Liver (tissue), 3 donors: ENCODE measurements at regions not wholly inside any gene's neighbourhood (a gene's known extent, or its start where the extent isn't known, plus 50 kb on each side); places are given as distances from the start of the nearest gene placed in this dataset.

Experiments used
- FOXA1 ChIP-seq: IDR thresholded peaks from 2 replicates; pipeline ENCODE4 v1.6.1; 2016; ENCODE audit warnings: antibody characterized with exemption
- GABPA ChIP-seq, 2 donors: IDR thresholded peaks in 1 of 2; conservative IDR thresholded peaks in 1 of 2; 2 replicates each; pipeline ENCODE4 v1.6.1; 2016; ENCODE audit warnings: antibody characterized with exemption in 2 of 2, mild to moderate bottlenecking in 1 of 2, moderate library complexity in 1 of 2
- RAD21 ChIP-seq, 2 donors: IDR thresholded peaks; 2 replicates each; pipeline ENCODE4 v1.6.1; 2016; ENCODE audit warnings: antibody characterized with exemption in 2 of 2, mild to moderate bottlenecking in 2 of 2
- TF ChIP-seq, protein P1 (sequence below): IDR thresholded peaks from 2 replicates; pipeline ENCODE4 v1.6.1; 2016; ENCODE audit warnings: antibody characterized with exemption, mild to moderate bottlenecking
- TF ChIP-seq, protein P2 (sequence below): fragments of 150-350 bp; IDR thresholded peaks from 2 replicates; pipeline ENCODE4 v1.5.1; 2017; ENCODE audit warnings: improper control_type of control experiment, low read depth, low read length; ENCODE audit not compliant: missing input control
- donor health status: healthy.
- donor health status: healthy.

DNA sequence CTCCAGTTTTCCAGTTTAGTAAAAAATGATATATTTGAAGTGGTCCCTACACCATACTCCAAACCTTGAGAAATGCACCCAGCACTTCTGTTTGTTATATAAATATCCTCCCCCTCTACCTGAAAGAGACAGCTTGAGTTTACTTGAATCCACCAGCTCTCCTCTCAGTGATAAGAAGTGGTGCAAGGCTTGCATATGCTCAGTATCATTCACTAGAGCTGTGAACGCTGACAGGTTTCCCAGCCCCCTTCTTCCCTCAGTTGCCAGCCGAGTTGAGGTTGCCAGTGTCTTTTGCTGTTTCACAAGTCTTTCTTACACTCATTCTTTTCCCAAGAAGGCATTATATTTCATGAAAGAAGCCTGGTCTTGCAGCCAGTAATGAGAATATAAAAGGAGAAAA is 880.0 kb downstream of the LRRTM4 start:
- TF ChIP-seq, protein P1, sequence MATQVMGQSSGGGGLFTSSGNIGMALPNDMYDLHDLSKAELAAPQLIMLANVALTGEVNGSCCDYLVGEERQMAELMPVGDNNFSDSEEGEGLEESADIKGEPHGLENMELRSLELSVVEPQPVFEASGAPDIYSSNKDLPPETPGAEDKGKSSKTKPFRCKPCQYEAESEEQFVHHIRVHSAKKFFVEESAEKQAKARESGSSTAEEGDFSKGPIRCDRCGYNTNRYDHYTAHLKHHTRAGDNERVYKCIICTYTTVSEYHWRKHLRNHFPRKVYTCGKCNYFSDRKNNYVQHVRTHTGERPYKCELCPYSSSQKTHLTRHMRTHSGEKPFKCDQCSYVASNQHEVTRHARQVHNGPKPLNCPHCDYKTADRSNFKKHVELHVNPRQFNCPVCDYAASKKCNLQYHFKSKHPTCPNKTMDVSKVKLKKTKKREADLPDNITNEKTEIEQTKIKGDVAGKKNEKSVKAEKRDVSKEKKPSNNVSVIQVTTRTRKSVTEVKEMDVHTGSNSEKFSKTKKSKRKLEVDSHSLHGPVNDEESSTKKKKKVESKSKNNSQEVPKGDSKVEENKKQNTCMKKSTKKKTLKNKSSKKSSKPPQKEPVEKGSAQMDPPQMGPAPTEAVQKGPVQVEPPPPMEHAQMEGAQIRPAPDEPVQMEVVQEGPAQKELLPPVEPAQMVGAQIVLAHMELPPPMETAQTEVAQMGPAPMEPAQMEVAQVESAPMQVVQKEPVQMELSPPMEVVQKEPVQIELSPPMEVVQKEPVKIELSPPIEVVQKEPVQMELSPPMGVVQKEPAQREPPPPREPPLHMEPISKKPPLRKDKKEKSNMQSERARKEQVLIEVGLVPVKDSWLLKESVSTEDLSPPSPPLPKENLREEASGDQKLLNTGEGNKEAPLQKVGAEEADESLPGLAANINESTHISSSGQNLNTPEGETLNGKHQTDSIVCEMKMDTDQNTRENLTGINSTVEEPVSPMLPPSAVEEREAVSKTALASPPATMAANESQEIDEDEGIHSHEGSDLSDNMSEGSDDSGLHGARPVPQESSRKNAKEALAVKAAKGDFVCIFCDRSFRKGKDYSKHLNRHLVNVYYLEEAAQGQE = no peak
- TF ChIP-seq GABPA (IDR thresholded peaks at IDR 0.05 in 1 of 2, conservative IDR thresholded peaks at IDR 0.05 in 1 of 2) (no peak), FOXA1 (no peak), RAD21 (IDR thresholded peaks at IDR 0.05) (no peak)
- TF ChIP-seq, protein P2, sequence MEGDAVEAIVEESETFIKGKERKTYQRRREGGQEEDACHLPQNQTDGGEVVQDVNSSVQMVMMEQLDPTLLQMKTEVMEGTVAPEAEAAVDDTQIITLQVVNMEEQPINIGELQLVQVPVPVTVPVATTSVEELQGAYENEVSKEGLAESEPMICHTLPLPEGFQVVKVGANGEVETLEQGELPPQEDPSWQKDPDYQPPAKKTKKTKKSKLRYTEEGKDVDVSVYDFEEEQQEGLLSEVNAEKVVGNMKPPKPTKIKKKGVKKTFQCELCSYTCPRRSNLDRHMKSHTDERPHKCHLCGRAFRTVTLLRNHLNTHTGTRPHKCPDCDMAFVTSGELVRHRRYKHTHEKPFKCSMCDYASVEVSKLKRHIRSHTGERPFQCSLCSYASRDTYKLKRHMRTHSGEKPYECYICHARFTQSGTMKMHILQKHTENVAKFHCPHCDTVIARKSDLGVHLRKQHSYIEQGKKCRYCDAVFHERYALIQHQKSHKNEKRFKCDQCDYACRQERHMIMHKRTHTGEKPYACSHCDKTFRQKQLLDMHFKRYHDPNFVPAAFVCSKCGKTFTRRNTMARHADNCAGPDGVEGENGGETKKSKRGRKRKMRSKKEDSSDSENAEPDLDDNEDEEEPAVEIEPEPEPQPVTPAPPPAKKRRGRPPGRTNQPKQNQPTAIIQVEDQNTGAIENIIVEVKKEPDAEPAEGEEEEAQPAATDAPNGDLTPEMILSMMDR = no peak
